Anterior cingulate cortex (tissue), 58 donors: ENCODE measurements at regions not wholly inside any gene's neighbourhood (a gene's known extent, or its start where the extent isn't known, plus 50 kb on each side); places are given as distances from the start of the nearest gene placed in this dataset.
"Not testable (repeated sequence)": the region's sequence is repeated elsewhere in the genome, so short reads cannot be mapped to it uniquely, and the experiment has no call there.

Experiments used
- DNase-seq, 58 donors: peaks; one replicate each; lab custom pipeline; 2025; lab: John Stamatoyannopoulos, UW

DNA sequence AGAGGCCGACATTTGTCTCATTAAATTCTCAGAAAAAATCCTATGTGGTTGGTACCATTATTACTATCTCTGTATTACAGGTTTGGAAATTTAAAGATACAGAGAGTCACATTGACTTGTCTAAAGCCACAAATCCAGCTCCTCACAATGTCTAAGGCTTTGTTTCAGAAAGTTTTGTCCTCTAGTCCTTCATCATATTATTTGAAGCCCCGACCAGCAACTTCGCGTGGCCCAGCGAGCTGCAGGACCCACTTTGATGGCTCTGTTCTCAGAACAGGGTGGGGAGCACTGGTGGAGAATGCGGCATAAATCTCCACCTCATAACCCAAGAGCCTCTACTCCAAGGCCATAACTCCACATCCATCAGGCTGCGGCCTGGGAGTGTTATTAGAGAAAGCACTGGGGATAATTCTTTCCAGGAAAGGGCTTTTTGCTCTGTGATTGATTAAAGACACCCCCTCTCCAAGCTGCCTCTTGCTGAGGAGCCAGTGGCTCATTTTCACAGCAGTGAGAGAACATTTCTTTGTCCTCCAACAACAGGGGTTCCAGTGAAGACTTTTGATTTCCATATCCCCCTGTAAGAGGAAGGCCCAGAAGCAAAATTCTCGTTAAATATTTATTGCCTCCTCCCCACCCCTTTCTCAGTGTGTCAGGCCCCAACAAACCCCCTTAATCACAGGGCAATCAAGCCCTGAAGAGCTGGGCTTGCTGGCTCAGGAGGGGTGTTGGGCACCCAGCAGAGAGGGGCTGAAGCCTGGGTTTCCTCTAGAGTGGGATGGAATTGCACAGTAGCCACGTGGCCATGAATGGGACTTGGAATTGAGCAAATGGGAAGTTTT lies 113.7 kb upstream of the CDH11 start:
- DNase-seq, result no peak

DNA sequence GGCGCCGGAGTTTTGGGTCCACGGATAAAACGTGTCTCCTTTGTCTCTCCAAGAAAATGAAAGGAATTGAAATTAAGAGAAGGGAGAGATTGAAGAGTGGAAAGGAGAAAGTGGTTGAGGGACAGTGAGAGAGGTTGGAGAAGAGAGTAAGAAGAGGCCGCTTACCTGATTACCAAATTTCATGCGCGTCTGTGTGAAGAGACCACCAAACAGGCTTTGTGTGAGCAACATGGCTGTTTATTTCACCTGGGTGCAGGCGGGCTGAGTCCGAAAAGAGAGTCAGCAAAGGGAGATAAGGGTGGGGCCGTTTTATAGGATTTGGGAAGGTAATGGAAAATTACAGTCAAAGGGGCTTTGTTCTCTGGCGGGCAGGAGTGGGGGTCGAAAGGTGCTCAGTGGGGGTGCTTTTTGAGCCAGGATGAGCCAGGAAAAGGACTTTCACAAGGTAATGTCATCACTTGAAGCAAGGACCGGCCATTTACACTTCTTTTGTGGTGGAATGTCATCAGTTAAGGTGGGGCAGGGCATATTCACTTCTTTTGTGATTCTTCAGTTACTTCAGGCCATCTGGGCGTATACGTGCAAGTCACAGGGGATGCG lies 113.0 kb upstream of the CDH11 start:
- DNase-seq, result not testable (repeated sequence)

DNA sequence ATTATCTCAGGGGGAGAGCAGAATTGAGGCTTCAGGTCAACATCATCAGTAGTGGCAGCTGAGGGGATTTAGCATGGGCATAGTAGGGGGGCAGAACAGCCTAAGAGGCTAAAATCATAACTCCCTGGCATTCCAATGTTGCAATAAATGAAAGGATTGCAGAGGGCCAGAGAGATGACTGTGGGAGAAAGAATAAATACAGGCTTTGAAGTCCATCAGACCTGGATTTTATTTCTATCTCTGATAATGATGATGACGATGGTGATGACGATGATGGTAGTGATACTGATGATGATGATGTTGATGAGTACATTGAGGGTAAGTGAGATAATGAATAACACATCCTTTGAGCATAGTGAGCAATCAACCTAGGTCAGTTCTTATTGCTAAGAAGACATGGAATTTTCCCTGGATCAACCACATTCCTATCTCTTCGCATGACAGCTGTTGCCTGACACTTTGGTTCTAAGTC lies 107.4 kb upstream of the CDH11 start:
- DNase-seq, result no peak

DNA sequence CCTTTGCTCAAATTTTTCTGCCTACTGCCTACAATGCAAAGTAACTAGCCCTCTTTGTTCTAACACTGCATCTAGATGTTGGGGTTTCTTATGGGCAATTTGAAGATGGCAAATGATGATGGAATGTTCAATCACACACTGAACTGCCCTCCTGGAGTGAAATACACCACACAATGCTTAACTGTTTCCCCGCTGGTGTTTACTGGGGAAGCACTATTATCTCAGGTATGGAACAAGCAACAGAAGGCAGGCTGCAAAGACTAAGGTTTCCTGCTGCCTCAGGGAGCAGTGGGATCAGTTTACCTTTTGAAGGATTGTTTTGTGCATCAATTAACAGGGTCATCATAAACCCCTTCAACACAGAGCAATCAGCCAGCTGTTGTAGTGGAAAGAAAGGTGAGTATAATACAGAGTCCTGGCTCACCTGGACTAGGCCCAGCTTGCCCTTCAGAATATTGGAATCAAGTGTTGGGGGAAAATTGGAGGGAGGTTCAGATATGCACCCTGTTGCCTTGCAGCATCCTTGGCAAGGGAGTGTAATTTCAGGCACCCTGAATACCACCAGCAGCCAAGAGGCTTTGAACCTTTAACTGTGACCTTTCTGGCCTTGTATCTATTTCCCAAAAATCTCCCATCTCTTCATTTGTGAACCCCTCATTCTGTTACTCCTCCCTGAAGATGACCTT lies 105.4 kb upstream of the CDH11 start:
- no peak for DNase-seq

DNA sequence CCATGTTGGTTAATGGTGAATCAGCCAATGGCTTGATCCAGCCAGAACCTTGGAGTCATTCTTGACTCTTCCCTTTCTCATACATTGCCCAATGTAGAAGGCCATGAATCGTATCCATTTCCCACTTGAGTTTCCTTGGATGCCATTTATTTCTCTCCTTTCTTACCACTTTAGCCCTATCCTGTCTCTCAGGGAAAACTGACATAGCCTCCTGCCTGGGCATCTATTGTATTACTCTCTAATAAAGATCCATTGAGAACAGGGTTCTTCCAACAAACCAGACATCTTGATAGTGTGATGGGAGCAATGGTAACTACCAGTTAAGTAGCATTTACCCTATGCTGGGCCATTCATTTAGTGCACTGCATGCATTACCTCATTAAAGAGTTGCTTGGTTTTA lies 104.2 kb upstream of the CDH11 start:
- no peak for DNase-seq

DNA sequence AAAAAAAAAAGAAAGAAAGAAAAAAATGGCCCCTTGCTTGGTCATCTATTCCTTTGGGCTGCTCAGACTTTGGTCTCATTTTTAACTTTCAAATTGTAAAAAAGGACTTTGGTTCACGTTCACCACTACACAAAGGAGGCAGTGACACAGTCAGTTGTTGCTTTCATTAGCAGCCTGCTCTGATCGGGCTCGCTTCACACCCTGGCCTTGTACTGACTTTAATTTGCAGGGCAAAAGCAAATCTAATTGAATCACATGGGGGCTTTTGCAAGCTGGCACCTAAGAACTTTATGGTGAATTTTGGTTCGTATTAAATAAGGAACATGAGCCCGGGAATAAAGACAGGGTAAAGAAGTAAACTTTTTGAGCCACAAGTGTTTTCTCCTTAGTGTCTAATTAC lies 103.6 kb upstream of the CDH11 start:
- no peak for DNase-seq

DNA sequence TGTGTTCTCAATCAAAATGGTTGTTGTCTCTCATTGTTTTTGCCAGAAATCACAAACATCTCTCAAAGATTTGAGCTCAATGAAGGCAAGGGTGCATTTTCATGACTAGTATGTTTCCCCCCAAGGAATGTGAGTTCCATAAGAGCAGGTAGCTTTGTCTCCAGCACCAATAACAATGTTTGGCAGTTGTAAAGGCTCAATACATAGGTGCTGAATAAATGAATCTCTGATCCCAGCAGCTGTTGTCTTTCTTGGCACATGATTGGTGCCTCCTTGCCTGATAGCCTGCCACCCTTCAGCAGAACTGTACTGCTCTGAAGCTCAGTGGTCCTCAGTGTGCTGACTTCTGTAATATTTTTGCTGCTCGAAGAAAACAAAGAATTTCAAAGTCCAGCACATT lies 103.1 kb upstream of the CDH11 start:
- no peak for DNase-seq

DNA sequence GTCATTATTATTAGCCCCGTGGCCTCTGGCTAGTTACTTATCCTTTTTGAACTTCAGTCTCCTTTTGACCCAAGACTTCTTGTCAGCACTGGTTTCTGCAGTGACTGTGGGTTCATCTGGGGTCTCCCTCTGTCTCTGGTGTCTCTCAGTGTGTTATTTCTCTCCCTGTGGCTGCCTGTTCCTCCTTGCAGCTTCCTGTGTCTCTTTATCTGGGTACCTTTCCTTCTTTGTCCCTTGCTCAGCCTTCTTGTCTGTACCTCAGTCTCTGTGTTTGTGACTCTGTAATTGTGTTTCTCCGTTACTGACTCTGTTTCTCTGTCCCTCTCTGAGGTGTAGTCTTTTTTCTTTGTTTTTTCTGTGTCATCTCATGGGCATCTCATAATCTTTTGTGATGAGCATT lies 102.6 kb upstream of the CDH11 start:
- no peak for DNase-seq

DNA sequence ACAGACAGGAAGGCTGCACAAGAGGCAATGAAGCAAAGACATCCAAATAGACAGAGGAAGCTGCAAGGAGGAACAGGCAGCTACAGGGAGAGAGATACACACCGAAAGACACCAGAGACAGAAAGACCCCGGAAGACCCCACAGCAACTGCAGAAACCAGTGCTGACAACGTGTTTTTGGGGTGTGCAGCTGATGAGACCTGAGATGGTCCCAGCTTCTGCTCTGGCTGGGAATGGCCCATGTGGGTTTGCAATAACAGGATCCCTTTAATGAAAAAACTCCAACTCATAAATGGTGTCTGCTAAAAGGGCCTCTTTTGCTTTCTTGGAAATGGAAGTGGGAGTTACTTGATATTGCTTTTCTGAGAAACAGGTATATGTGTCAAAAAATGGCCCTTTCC lies 101.5 kb upstream of the CDH11 start:
- DNase-seq, result no peak

DNA sequence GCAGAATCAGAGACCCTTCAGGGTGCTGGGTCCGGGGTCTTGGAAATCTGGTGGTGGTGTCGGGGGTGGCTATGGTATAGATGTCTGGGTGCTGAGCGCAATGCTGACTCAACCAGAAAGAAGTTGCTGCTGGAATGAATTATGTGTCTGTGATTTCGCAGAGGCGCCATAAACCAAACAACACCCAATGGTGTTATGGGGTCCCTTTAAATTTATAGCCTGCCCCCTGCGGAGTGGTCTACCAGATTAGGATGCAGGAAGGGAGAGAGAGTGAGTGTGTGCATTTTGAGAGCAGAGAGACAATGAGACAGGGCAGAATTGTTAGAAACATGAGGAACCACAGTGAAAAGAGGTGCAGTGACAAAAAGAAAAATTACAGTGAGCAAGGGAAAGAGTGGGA lies 100.7 kb upstream of the CDH11 start:
- DNase-seq, result no peak

DNA sequence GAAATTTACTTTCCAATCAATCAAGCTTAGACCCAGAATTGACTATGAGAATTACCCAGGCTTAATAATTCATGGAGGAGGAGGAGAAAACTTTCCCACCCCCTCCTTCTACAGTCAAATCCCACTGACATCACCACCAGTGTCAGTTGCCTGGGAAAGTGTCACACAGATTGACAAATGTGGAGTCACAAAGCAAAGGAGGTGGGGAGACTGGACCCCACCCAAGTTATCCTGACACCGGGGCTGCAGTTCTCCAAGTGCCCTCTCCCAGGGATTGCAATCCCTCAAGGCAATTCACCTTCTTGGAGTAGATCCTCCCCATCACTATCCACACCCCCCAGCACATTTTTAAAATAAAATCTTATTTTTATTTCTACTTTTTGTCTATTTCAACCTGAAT lies 100.2 kb upstream of the CDH11 start:
- DNase-seq, result no peak

DNA sequence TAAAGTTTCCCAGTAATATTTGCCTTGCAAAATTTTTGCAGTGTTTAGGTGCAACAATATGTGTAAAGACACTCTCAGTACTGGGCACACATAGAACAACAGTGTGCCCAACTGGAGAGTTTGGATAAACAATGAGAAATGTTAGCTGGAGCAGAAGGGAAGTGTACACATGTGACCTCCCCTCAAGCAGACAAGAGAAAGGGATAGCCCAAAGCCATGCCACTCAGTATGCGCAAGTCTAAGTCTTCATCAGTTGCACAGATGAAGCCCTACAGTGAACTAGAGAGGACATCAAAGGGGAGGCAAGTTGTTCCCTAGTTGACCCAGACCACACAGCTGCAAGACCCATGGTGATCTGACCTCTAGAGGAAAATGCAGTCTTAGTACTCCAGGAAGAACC lies 97.9 kb upstream of the CDH11 start:
- DNase-seq, result no peak

DNA sequence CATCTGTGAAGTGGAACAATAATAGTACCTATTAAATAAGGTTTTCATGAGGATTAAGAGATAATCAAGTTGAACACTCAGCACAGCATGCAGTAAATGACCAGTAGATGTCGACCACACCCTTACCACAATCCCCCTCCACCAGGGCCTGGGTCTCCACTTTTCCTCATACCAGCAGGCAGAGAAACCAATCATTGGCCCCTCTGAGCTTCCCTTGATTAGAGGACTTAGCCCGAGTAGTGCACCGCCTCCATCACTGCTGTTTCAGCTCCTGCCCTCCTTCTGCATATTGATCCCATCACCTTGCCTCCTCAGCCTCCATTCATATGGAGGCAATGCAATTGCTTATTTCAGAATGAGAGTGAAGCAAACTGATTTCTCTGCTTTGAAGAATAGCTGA lies 96.5 kb upstream of the CDH11 start:
- DNase-seq, result no peak

DNA sequence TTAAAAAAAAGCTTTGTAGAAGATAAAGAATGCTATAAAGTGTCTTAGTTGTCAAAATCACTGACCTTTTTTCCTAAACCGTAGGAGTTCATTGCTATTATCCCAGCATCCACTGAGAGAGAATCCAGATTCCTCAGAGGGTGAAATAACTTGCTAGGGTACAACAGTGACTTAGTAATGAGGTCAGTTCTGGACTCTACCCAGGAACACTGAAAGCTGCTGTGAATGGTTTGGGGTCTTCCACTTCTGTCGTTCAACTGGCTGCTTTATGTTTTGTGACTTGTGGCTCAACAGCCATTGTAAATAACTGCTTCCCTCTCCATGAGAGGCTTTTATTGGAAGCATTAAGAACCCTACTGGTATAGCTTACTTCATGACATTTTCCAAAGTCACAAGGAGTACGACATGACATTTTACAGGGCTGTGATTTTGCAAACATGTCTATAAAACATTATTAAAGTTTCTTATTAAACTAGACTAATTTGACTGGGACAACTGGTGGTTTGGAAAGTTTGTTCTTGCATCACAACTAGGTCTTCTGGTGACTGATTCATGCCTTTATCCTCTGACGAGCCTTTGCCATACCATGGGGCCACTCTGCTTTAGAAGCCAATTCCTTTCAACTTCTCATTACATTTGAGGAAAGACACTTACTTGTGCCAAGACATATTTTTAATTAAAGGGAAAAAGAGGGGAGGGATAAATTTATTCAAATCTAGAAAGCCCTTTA lies 92.2 kb upstream of the CDH11 start:
- DNase-seq, result no peak

DNA sequence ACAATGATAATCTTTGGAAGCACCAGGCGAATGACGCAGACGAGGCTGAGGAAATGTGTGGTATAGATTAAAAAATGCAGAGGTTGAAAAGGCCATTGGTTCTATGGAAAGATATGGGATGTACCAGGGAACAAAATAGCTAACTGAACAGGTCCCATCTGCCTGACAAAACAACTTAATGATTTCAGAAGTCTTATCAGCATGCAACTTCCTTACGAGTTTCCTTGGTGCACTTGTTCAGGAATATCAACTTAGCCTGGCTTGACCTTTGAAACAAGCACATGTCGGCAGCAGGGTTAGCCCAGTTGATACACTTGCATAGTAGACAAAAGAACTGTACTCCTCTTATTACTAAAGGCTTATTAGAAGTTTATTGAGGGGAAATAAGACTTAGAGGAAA lies 90.9 kb upstream of the CDH11 start:
- no peak for DNase-seq

DNA sequence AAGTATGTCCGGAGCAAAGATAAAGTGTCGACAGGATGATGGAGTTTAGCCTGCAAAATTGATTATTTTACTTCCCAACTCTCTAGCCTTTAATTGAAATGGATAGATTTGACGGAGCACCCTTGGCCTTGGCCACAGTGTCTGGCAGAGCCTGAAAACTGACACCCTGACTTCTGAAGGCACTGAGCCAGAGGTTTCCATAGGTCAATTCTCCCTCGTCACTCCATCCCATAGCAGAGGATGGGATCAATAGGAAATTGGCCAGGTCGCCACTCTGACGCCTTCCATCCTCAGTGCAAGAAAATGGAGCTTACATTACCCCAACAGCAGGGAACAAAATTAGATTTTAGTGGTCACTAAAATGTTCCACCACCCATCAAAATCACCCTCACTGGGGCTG lies 90.4 kb upstream of the CDH11 start:
- no peak for DNase-seq

DNA sequence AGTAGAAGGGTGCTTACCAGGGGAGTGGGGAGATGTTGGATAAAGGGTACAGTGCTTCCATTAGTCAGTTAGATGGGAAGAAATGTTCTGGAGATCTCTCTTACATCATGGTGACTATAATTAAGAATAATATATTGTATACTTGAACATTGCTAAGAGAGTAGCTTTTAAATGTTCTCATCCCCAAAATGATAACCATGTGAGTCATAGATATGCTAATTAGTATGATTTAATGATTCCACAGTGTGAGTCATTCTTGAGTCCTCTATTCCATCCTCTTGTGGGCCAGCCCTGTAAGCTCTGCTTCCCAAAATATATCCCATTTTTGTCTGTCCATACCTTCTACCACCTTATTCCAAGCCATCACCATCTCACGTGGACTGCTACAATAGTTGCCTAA lies 80.6 kb upstream of the CDH11 start:
- DNase-seq, result no peak

DNA sequence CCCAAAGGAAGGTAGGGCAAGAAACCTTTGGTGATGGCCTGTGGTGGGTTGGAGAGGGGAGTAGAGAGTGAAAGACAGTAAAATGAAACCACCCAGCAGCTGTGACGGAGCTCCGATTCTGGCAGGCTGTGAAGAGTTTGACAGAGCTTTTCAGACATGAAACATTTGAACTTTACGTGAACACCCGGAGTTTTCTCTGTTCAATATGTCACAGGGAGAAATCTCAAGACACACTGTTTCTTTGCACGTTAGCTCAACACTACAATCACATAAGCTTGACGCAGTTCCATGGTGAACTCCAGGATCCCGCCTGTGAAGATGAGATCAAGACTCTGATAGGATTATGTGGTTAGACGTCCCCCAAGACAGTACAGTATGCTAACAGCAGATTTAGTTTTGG lies 79.6 kb upstream of the CDH11 start:
- DNase-seq, result no peak

DNA sequence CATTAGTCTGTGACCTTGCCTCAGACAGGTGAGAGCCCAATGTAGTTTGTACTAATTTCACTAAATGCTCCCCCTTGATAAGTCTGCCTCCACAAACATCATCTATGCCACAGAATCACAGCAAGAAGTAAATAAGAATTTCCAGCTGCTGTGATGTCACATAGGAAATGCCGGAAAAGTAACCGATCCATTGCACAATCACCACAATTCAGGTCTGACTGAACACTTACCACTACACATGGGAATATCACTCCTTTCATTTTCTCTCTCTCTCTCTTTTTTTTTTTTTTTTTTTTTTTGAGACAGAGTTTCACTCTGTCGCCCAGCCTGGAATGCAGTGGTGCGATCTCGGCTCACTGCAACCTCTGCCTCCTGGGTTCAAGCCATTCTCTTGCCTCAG lies 79.0 kb upstream of the CDH11 start:
- no peak for DNase-seq

DNA sequence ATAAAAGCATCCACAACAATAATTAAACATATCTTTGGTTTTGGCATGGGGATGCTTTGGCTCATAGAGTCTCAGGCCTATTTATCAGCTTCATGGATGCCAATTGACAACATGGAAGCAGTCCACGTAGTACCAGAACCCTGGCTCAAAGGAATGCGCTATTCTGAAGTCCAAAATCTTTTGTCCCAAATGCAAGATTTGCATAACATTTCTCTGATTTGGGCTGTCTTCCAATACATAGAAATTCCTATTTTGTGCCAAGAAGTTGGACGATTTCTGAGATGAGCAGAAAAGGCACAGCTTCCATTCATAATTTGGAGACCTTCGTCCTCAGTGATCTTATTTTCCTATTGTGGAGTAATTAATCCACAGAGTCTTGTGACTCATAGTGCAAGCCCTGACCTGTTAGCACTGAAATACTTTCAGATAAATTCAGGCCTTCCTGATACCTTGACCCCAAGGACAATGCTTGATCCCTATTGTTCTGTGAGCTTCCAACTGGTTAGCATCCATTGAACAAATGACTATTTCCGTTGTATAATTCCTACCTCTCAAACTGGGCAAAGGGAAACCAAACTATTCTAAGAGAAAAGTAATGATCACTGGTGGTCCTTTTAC lies 78.4 kb upstream of the CDH11 start:
- DNase-seq, result no peak
